ENCODE measurements at regions not wholly inside any gene's neighbourhood (a gene's known extent, or its start where the extent isn't known, plus 50 kb on each side); places are given as distances from the start of the nearest gene placed in this dataset.
"Not testable (repeated sequence)": the region's sequence is repeated elsewhere in the genome, so short reads cannot be mapped to it uniquely, and the experiment has no call there.

- no peaks in the 10 kb centered on the region for H3K9me2 ChIP-seq
- DNase-seq = no peak
- no peak overlapping the region for H3K4me3 ChIP-seq (ENCODE audit: low read depth in 2 of 2, low read length in 1 of 2)
- no peaks in the 10 kb centered on the region for H3K36me3 ChIP-seq (replicated peaks in 1 of 2; ENCODE audit: control insufficient read depth in 1 of 2, insufficient read depth in 2 of 2, low read length in 1 of 2)
- no peak overlapping the region for H3K27ac ChIP-seq (ENCODE audit: low read depth in 2 of 2, low read length in 1 of 2)
- no peak overlapping the region for H3K9ac ChIP-seq
- no peak for TF ChIP-seq RFX5 (IDR thresholded peaks at IDR 0.05; ENCODE audit: low read length)
- no peak for TF ChIP-seq TAF1 (IDR thresholded peaks at IDR 0.05; ENCODE audit: borderline replicate concordance, low read depth, low read length)
- TF ChIP-seq CTCF (IDR thresholded peaks at IDR 0.05) = no peak
- TF ChIP-seq MEF2A (IDR thresholded peaks at IDR 0.05; ENCODE audit: borderline replicate concordance, low read depth) = no peak
- TF ChIP-seq JUND (IDR thresholded peaks at IDR 0.05) = no peak
- no peak for TF ChIP-seq RAD21 (IDR thresholded peaks at IDR 0.05; ENCODE audit: low read length)
- TF ChIP-seq FOXM1 (IDR thresholded peaks at IDR 0.05; ENCODE audit: low read depth) = no peak
- TF ChIP-seq GABPA (IDR thresholded peaks at IDR 0.05; ENCODE audit: low read depth) = no peak
- TF ChIP-seq EP300 (IDR thresholded peaks at IDR 0.05; ENCODE audit: borderline replicate concordance in 1 of 2, low read depth in 1 of 2, low read length in 1 of 2) = no peak
- no peak for TF ChIP-seq RCOR1 (IDR thresholded peaks at IDR 0.05; ENCODE audit: low read length)
- no peak for TF ChIP-seq USF1 (IDR thresholded peaks at IDR 0.05; ENCODE audit: borderline replicate concordance, low read depth)
- no peak for TF ChIP-seq ZBTB33 (IDR thresholded peaks at IDR 0.05; ENCODE audit: borderline replicate concordance, low read depth)
- TF ChIP-seq GATA2 (CRISPR knock-in tag; IDR thresholded peaks at IDR 0.05) = no peak
- no peak overlapping the region for H2AFZ ChIP-seq (ENCODE audit: low read depth)
- H3K4me1 ChIP-seq (ENCODE audit: control insufficient read depth in 1 of 2, insufficient read depth in 2 of 2, low read depth in 1 of 2, low read length in 1 of 2) = no peaks in the 10 kb centered on the region
- ChIA-PET CTCF (no interaction called here), POLR2A (no interaction called here)
- no peaks in the 10 kb centered on the region; the same call in 1 of the 2 replicates for H3K27me3 ChIP-seq (ENCODE audit: insufficient read depth)
- H3K79me2 ChIP-seq (ENCODE audit: insufficient read depth) = no peaks in the 10 kb centered on the region
- H4K20me1 ChIP-seq (ENCODE audit: insufficient read depth) = no peaks in the 10 kb centered on the region
- no peak overlapping the region for H3K4me2 ChIP-seq
- H3F3A ChIP-seq (replicated peaks; ENCODE audit: insufficient read depth) = no peaks in the 10 kb centered on the region
- no peaks in the 10 kb centered on the region for H3K9me3 ChIP-seq
Measured at GRCh38 chrX:65859299-65859698, 180.6 kb downstream of the VSIG4 start.

- H3K27me3 ChIP-seq (ENCODE audit: insufficient read depth); H3K4me2 ChIP-seq; CTCF ChIA-PET; POLR2A ChIA-PET; H3K9me3 ChIP-seq; DNase-seq; H2AFZ ChIP-seq (ENCODE audit: low read depth); H3K9me2 ChIP-seq; H3K9ac ChIP-seq; H3K79me2 ChIP-seq (ENCODE audit: insufficient read depth); H3K27ac ChIP-seq (ENCODE audit: low read depth in 2 of 2, low read length in 1 of 2); H3K36me3 ChIP-seq (replicated peaks in 1 of 2; ENCODE audit: control insufficient read depth in 1 of 2, insufficient read depth in 2 of 2, low read length in 1 of 2); H3F3A ChIP-seq (replicated peaks; ENCODE audit: insufficient read depth); H3K4me3 ChIP-seq (ENCODE audit: low read depth in 2 of 2, low read length in 1 of 2); H3K4me1 ChIP-seq (ENCODE audit: control insufficient read depth in 1 of 2, insufficient read depth in 2 of 2, low read depth in 1 of 2, low read length in 1 of 2); H4K20me1 ChIP-seq (ENCODE audit: insufficient read depth): not testable (repeated sequence)
- WGBS (ENCODE audit: low lambda C conversion rate) = 0% methylated on average over 1 of the region's 1 CpG
Measured at GRCh38 chrX:65854437-65854836, 185.4 kb downstream of the VSIG4 start.

GRCh38 chrX:65851306-65851705 is 183.9 kb downstream of the MSN start:
- DNase-seq; H3K9ac ChIP-seq; H3K79me2 ChIP-seq (ENCODE audit: insufficient read depth); H3K4me1 ChIP-seq (ENCODE audit: control insufficient read depth in 1 of 2, insufficient read depth in 2 of 2, low read depth in 1 of 2, low read length in 1 of 2); H3F3A ChIP-seq (replicated peaks; ENCODE audit: insufficient read depth); H3K9me3 ChIP-seq; H3K27ac ChIP-seq (ENCODE audit: low read depth in 2 of 2, low read length in 1 of 2); H3K4me3 ChIP-seq (ENCODE audit: low read depth in 2 of 2, low read length in 1 of 2); H3K4me2 ChIP-seq; H4K20me1 ChIP-seq (ENCODE audit: insufficient read depth); POLR2A ChIA-PET; H3K9me2 ChIP-seq; H2AFZ ChIP-seq (ENCODE audit: low read depth); H3K27me3 ChIP-seq (ENCODE audit: insufficient read depth); H3K36me3 ChIP-seq (replicated peaks in 1 of 2; ENCODE audit: control insufficient read depth in 1 of 2, insufficient read depth in 2 of 2, low read length in 1 of 2); CTCF ChIA-PET: not testable (repeated sequence)
- WGBS (ENCODE audit: low lambda C conversion rate) = 0% methylated on average over 1 of the region's 1 CpG

GRCh38 chrX:65850821-65851220 is 183.4 kb downstream of the MSN start:
- H4K20me1 ChIP-seq (ENCODE audit: insufficient read depth); H3K4me3 ChIP-seq (ENCODE audit: low read depth in 2 of 2, low read length in 1 of 2); H3K4me1 ChIP-seq (ENCODE audit: control insufficient read depth in 1 of 2, insufficient read depth in 2 of 2, low read depth in 1 of 2, low read length in 1 of 2); H3F3A ChIP-seq (replicated peaks; ENCODE audit: insufficient read depth); H3K9me2 ChIP-seq; POLR2A ChIA-PET; H3K9ac ChIP-seq; H3K36me3 ChIP-seq (replicated peaks in 1 of 2; ENCODE audit: control insufficient read depth in 1 of 2, insufficient read depth in 2 of 2, low read length in 1 of 2); H2AFZ ChIP-seq (ENCODE audit: low read depth); H3K27me3 ChIP-seq (ENCODE audit: insufficient read depth); H3K27ac ChIP-seq (ENCODE audit: low read depth in 2 of 2, low read length in 1 of 2); H3K4me2 ChIP-seq; DNase-seq; H3K9me3 ChIP-seq; CTCF ChIA-PET; H3K79me2 ChIP-seq (ENCODE audit: insufficient read depth): not testable (repeated sequence)
- WGBS (ENCODE audit: low lambda C conversion rate) = 11% methylated on average over 2 of the region's 2 CpGs
